B cell (primary cell): ENCODE measurements at regions not wholly inside any gene's neighbourhood (a gene's known extent, or its start where the extent isn't known, plus 50 kb on each side); places are given as distances from the start of the nearest gene placed in this dataset.

Experiments used
- ATAC-seq: fragments of 200-7000 bp; cut with Tn5 transposase; one replicate; pipeline ENCODE4 v1.10.0; 2021; ENCODE audit warnings: low read depth, mild to moderate bottlenecking, moderate number of reproducible peaks, moderate library complexity
- CTCF ChIA-PET: fragments of 350-600 bp; sonication (Branson Sonifier 250); formaldehyde crosslinking; loops from one replicate; lab custom pipeline; 2021; ENCODE audit warnings: antibody characterized with exemption, inconsistent platforms; lab: Charles Lee
- POLR2A ChIA-PET: fragments of 350-600 bp; sonication (Branson Sonifier 250); formaldehyde crosslinking; loops from one replicate; lab custom pipeline; 2021; ENCODE audit warnings: antibody characterized with exemption; lab: Charles Lee
- DNase-seq: peaks from one replicate; pipeline ENCODE4 v3.0.0; 2013
- H2AFZ ChIP-seq: 2 replicates; pipeline ENCODE4 v1.6.1; 2012; ENCODE audit warnings: mild to moderate bottlenecking, low read depth, low read length; ENCODE audit not compliant: insufficient read depth, poor library complexity, severe bottlenecking
- H3K27ac ChIP-seq, 2 donors: 1 replicate in 1 of 2; 2 replicates in 1 of 2; pipeline ENCODE4 v1.5.1; 2012 to 2013; ENCODE audit warnings: low read length in 2 of 2, mild to moderate bottlenecking in 2 of 2, moderate library complexity in 1 of 2
- H3K27me3 ChIP-seq, 4 experiments: fragments of 200-600 bp in 1 of 4; sonication (generic) in 1 of 4; replicated peaks in 1 of 4; 1 replicate in 2 of 4; 2 replicates in 2 of 4; pipeline versions ENCODE4 v1.6.1 to v1.7.0; 2013 to 2016; ENCODE audit warnings: low read length in 3 of 4, mild to moderate bottlenecking in 2 of 4, mixed read lengths in 1 of 4, moderate library complexity in 1 of 4; ENCODE audit not compliant: insufficient read depth in 4 of 4, control insufficient read depth in 3 of 4; ENCODE audit errors: control extremely low read depth in 1 of 4
- H3K36me3 ChIP-seq, 2 experiments: replicated peaks in 1 of 2; 1 replicate in 1 of 2; 2 replicates in 1 of 2; pipeline versions ENCODE4 v1.6.1 to v1.7.1; 2013; ENCODE audit warnings: low read length in 1 of 2; ENCODE audit not compliant: insufficient read depth in 2 of 2, control insufficient read depth in 1 of 2; ENCODE audit errors: control extremely low read depth in 1 of 2, extremely low read depth in 1 of 2
- H3K4me1 ChIP-seq, 2 donors: fragments of 200-600 bp in 1 of 2; sonication (generic) in 1 of 2; 1 replicate in 1 of 2; 2 replicates in 1 of 2; pipeline versions ENCODE4 v1.5.1 to v1.6.1; 2013 to 2017; ENCODE audit warnings: low read length in 2 of 2; ENCODE audit not compliant: control insufficient read depth in 2 of 2, insufficient read depth in 2 of 2
- H3K4me2 ChIP-seq: replicated peaks from 2 replicates; pipeline ENCODE3; 2012; ENCODE audit warnings: mild to moderate bottlenecking, low read depth, low read length; ENCODE audit not compliant: poor library complexity, severe bottlenecking
- H3K4me3 ChIP-seq, 5 experiments: fragments of 200-600 bp in 1 of 5; sonication (generic) in 1 of 5; 1 replicate in 3 of 5; 2 replicates in 2 of 5; pipeline versions ENCODE4 v1.5.1 to v1.7.0; 2011 to 2016; ENCODE audit warnings: low read length in 4 of 5, mild to moderate bottlenecking in 4 of 5, low read depth in 2 of 5, control low read depth in 1 of 5, moderate library complexity in 1 of 5; ENCODE audit not compliant: insufficient read depth in 1 of 5; ENCODE audit errors: control extremely low read depth in 1 of 5, extremely low read depth in 1 of 5
- H3K79me2 ChIP-seq: fragments of 200-600 bp; sonication (generic); one replicate; pipeline ENCODE4 v1.6.0; 2016; ENCODE audit warnings: low read length; ENCODE audit not compliant: control insufficient read depth, insufficient read depth
- H3K9ac ChIP-seq: fragments of 200-600 bp; sonication (generic); 2 replicates; pipeline ENCODE4 v1.6.1; 2017; ENCODE audit warnings: mild to moderate bottlenecking, low read length, moderate library complexity
- H3K9me3 ChIP-seq, 3 donors: one replicate each; pipeline versions ENCODE4 v1.6.1 to v1.7.1; 2013; ENCODE audit warnings: low read length in 2 of 3; ENCODE audit not compliant: control insufficient read depth in 2 of 3, insufficient read depth in 1 of 3; ENCODE audit errors: control extremely low read depth in 1 of 3
- H4K20me1 ChIP-seq: 2 replicates; pipeline ENCODE4 v1.6.0; 2012; ENCODE audit warnings: mild to moderate bottlenecking, low read length; ENCODE audit not compliant: insufficient read depth, control insufficient read depth, poor library complexity, severe bottlenecking
- H3K27ac Mint-ChIP-seq: one replicate; pipeline ENCODE4 v1.8.0; 2021; ENCODE audit warnings: mixed read lengths
- H3K27me3 Mint-ChIP-seq: one replicate; pipeline ENCODE4 v1.8.0; 2021; ENCODE audit warnings: mixed read lengths
- H3K4me1 Mint-ChIP-seq: one replicate; pipeline ENCODE4 v1.8.0; 2021; ENCODE audit warnings: mixed read lengths
- H3K4me3 Mint-ChIP-seq: one replicate; pipeline ENCODE4 v1.8.0; 2021; ENCODE audit warnings: mixed read lengths
- H3K9me3 Mint-ChIP-seq: one replicate; pipeline ENCODE4 v1.8.0; 2022; ENCODE audit warnings: mixed read lengths; ENCODE audit not compliant: insufficient read depth
- EZH2 ChIP-seq: IDR thresholded peaks from 2 replicates; pipeline ENCODE4 v1.6.1; 2012; ENCODE audit warnings: borderline replicate concordance, low read depth, mild to moderate bottlenecking, moderate library complexity, low read length; ENCODE audit not compliant: insufficient read depth, poor library complexity, severe bottlenecking
- WGBS: methylation state at CpG from one replicate; pipeline ENCODE4 v1.1.5; 2013; ENCODE audit warnings: missing lambda C conversion rate; ENCODE audit not compliant: insufficient coverage; 5-methylcytosine and 5-hydroxymethylcytosine counted together
- intact Hi-C: fragments of 100-400 bp; cut with micrococcal nuclease; formaldehyde crosslinking; loops from one replicate; pipeline ENCODE4 v1.10.0; 2022
- TF ChIP-seq, protein P1 (sequence below): fragments of 200-600 bp; IDR thresholded peaks from one replicate; pipeline ENCODE4 v1.8.0; 2022; ENCODE audit warnings: antibody characterized with exemption, mild to moderate bottlenecking

DNA sequence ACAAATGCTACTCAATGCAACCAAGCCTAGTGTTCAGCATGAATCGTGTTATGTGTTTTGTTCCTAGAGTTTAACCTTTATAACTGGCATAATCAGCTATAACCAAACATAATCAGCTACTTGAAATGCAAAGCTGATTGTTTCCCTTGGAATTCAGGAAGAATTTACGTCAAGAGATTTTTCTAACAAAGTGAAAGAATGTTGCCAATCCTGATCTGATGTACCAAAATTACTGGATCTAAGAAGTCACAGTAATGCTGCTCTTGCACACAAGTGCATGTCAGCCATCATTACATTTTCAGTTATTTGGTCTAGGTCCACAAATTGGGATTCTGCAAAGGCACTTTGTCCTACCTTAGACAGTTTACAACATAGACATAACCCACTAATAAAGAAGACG, 662.3 kb upstream of the SEMA6A start:
- H3K4me3 Mint-ChIP-seq = no peak overlapping the region
- no peak overlapping the region for H3K27ac ChIP-seq

DNA sequence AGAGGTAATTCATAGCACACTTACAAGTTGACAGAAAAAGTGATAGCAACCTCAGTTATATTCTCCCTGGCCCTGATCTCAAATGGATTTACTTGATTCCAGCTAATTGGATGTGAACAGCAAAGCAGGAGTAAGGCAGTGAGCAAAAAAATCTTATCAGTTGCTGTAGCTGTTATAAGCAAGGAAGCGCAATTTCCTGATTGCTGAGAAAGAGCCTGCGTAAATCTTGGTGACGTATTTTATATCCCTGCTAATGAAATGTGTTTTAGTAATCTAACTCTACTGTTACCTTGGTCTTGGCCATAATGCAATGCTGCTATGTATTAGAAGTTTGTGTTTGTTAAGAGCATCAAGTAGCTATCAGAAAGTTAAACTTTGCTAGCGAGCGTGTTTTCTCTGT, 661.2 kb upstream of the SEMA6A start:
- TF ChIP-seq EZH2 = no peak
- TF ChIP-seq, protein P1, sequence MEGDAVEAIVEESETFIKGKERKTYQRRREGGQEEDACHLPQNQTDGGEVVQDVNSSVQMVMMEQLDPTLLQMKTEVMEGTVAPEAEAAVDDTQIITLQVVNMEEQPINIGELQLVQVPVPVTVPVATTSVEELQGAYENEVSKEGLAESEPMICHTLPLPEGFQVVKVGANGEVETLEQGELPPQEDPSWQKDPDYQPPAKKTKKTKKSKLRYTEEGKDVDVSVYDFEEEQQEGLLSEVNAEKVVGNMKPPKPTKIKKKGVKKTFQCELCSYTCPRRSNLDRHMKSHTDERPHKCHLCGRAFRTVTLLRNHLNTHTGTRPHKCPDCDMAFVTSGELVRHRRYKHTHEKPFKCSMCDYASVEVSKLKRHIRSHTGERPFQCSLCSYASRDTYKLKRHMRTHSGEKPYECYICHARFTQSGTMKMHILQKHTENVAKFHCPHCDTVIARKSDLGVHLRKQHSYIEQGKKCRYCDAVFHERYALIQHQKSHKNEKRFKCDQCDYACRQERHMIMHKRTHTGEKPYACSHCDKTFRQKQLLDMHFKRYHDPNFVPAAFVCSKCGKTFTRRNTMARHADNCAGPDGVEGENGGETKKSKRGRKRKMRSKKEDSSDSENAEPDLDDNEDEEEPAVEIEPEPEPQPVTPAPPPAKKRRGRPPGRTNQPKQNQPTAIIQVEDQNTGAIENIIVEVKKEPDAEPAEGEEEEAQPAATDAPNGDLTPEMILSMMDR = no peak
- no peak overlapping the region for H3K9ac ChIP-seq
- no peak for ATAC-seq
- Mint-ChIP-seq H3K9me3 (no peaks in the 10 kb centered on the region), H3K4me3 (no peak overlapping the region), H3K27me3 (no peaks in the 10 kb centered on the region), H3K27ac (no peak overlapping the region), H3K4me1 (no peaks in the 10 kb centered on the region)
- H3K27ac ChIP-seq = no peak overlapping the region
- H3K36me3 ChIP-seq = no peaks in the 10 kb centered on the region
- 66% methylated on average over 3 of the region's 5 CpGs for WGBS
- H4K20me1 ChIP-seq = no peaks in the 10 kb centered on the region
- no peaks in the 10 kb centered on the region for H3K9me3 ChIP-seq
- H3K27me3 ChIP-seq = no peaks in the 10 kb centered on the region
- no peak overlapping the region for H3K4me2 ChIP-seq
- H3K79me2 ChIP-seq = no peaks in the 10 kb centered on the region
- no peak overlapping the region for H2AFZ ChIP-seq
- no peaks in the 10 kb centered on the region for H3K4me1 ChIP-seq
- H3K4me3 ChIP-seq = no peak overlapping the region
- no peak for DNase-seq
- intact Hi-C loops = no loop called here
- ChIA-PET POLR2A (no interaction called here), CTCF (interaction anchor here (0.6 kb wide), 1 partner anchor 1213 kb away, joined by 3 read pairs; no protein-coding TSS in a partner anchor)

More for the DNA sequence above, 662.3 kb upstream of the SEMA6A start:
- no peak for DNase-seq
- H3K4me3 ChIP-seq = no peak overlapping the region
- TF ChIP-seq, protein P1 = no peak
- no peak for TF ChIP-seq EZH2
- H4K20me1 ChIP-seq = no peaks in the 10 kb centered on the region
- no peak for ATAC-seq
- H3K4me1 ChIP-seq = no peaks in the 10 kb centered on the region
- H3K27ac Mint-ChIP-seq = no peak overlapping the region
- H3K9ac ChIP-seq = no peak overlapping the region
- ChIA-PET CTCF (no interaction called here), POLR2A (no interaction called here)
- H3K27me3 Mint-ChIP-seq = no peaks in the 10 kb centered on the region
- H3K4me2 ChIP-seq = no peak overlapping the region
- H3K9me3 Mint-ChIP-seq = no peaks in the 10 kb centered on the region
- no peaks in the 10 kb centered on the region for H3K79me2 ChIP-seq
- no peaks in the 10 kb centered on the region for H3K27me3 ChIP-seq
- no peaks in the 10 kb centered on the region for H3K4me1 Mint-ChIP-seq
- 100% methylated on average over 1 of the region's 3 CpGs for WGBS
- intact Hi-C loops = no loop called here
- no peaks in the 10 kb centered on the region for H3K36me3 ChIP-seq
- peaks cover 0 to 7% (median 0%) of the 10 kb centered on the region in 3 donors for H3K9me3 ChIP-seq
- no peak overlapping the region for H2AFZ ChIP-seq
